Ishikawa (cell line): ENCODE measurements at regions not wholly inside any gene's neighbourhood (a gene's known extent, or its start where the extent isn't known, plus 50 kb on each side); places are given as distances from the start of the nearest gene placed in this dataset.

Source experiments
- CEBPB ChIP-seq: IDR thresholded peaks from 2 replicates; pipeline ENCODE4 v1.6.1; 2012
- CREB1 ChIP-seq: IDR thresholded peaks from 2 replicates; pipeline ENCODE4 v1.6.1; 2012; ENCODE audit warnings: low read depth
- EGR1 ChIP-seq: IDR thresholded peaks from 2 replicates; pipeline ENCODE4 v1.6.1; 2012
- EP300 ChIP-seq: IDR thresholded peaks from 2 replicates; pipeline ENCODE4 v1.6.1; 2012; ENCODE audit warnings: borderline replicate concordance
- RAD21 ChIP-seq: IDR thresholded peaks from 2 replicates; pipeline ENCODE4 v1.6.1; 2012; ENCODE audit warnings: low read depth
- REST ChIP-seq: IDR thresholded peaks from 2 replicates; pipeline ENCODE4 v1.6.1; 2012; ENCODE audit warnings: low read depth, mild to moderate bottlenecking
- TAF1 ChIP-seq: IDR thresholded peaks from 2 replicates; pipeline ENCODE4 v1.6.1; 2012; ENCODE audit warnings: low read depth, mild to moderate bottlenecking
- TCF12 ChIP-seq: IDR thresholded peaks from 2 replicates; pipeline ENCODE4 v1.6.1; 2012; ENCODE audit warnings: low read depth
- USF1 ChIP-seq: IDR thresholded peaks from 2 replicates; pipeline ENCODE4 v1.6.1; 2012
- TF ChIP-seq, protein P1 (sequence below): IDR thresholded peaks from 2 replicates; pipeline ENCODE4 v1.6.1; 2012

GRCh38 chr5:89401012-89401411 is 518.0 kb upstream of the MEF2C start:
- no peak for TF ChIP-seq EP300
- TF ChIP-seq CEBPB, result no peak
- no peak for TF ChIP-seq CREB1
- no peak for TF ChIP-seq USF1
- no peak for TF ChIP-seq RAD21
- TF ChIP-seq, protein P1, sequence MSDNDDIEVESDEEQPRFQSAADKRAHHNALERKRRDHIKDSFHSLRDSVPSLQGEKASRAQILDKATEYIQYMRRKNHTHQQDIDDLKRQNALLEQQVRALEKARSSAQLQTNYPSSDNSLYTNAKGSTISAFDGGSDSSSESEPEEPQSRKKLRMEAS, result no peak
- no peak for TF ChIP-seq TAF1
- no peak for TF ChIP-seq EGR1
- no peak for TF ChIP-seq REST
- no peak for TF ChIP-seq TCF12
